ENCODE measurements at regions not wholly inside any gene's neighbourhood (a gene's known extent, or its start where the extent isn't known, plus 50 kb on each side); places are given as distances from the start of the nearest gene placed in this dataset.

- no peaks in the 10 kb centered on the region for H3K9me3 ChIP-seq (ENCODE audit: control insufficient read depth in 2 of 2, low read length in 2 of 2)
- no peak overlapping the region for H3K9ac ChIP-seq (ENCODE audit: low read depth in 1 of 2, low read length in 2 of 2)
- H3K4me3 ChIP-seq (ENCODE audit: low read length in 2 of 2) = no peak overlapping the region
- no peak overlapping the region for H3K27ac ChIP-seq (ENCODE audit: low read depth in 2 of 2, low read length in 2 of 2)
- no peaks in the 10 kb centered on the region for H3K27me3 ChIP-seq (ENCODE audit: control insufficient read depth in 2 of 2, insufficient read depth in 2 of 2, low read length in 2 of 2)
- no peaks in the 10 kb centered on the region for H3K36me3 ChIP-seq (ENCODE audit: control insufficient read depth in 2 of 2, insufficient read depth in 2 of 2, low read length in 2 of 2)
- H3K4me1 ChIP-seq (ENCODE audit: control insufficient read depth in 2 of 2, insufficient read depth in 2 of 2, low read length in 2 of 2) = no peaks in the 10 kb centered on the region
These were observed 138.8 kb downstream of the GABRG1 start for GRCh38 chr4:45985038-45985437.

- no peaks in the 10 kb centered on the region for H3K9me3 ChIP-seq (ENCODE audit: control insufficient read depth in 2 of 2, low read length in 2 of 2)
- no peaks in the 10 kb centered on the region for H3K27me3 ChIP-seq (ENCODE audit: control insufficient read depth in 2 of 2, insufficient read depth in 2 of 2, low read length in 2 of 2)
- H3K4me1 ChIP-seq (ENCODE audit: control insufficient read depth in 2 of 2, insufficient read depth in 2 of 2, low read length in 2 of 2) = no peaks in the 10 kb centered on the region
- no peaks in the 10 kb centered on the region for H3K36me3 ChIP-seq (ENCODE audit: control insufficient read depth in 2 of 2, insufficient read depth in 2 of 2, low read length in 2 of 2)
- H3K4me3 ChIP-seq (ENCODE audit: low read length in 2 of 2) = no peak overlapping the region
- H3K27ac ChIP-seq (ENCODE audit: low read depth in 2 of 2, low read length in 2 of 2) = no peak overlapping the region
- H3K9ac ChIP-seq (ENCODE audit: low read depth in 1 of 2, low read length in 2 of 2) = no peak overlapping the region
These were observed 152.7 kb downstream of the GABRG1 start for GRCh38 chr4:45971108-45971507.

- H3K4me3 ChIP-seq (ENCODE audit: low read length in 2 of 2) = no peak overlapping the region
- no peak overlapping the region for H3K27ac ChIP-seq (ENCODE audit: low read depth in 2 of 2, low read length in 2 of 2)
- H3K36me3 ChIP-seq (ENCODE audit: control insufficient read depth in 2 of 2, insufficient read depth in 2 of 2, low read length in 2 of 2) = no peaks in the 10 kb centered on the region
- no peaks in the 10 kb centered on the region for H3K9me3 ChIP-seq (ENCODE audit: control insufficient read depth in 2 of 2, low read length in 2 of 2)
- H3K9ac ChIP-seq (ENCODE audit: low read depth in 1 of 2, low read length in 2 of 2) = no peak overlapping the region
- H3K4me1 ChIP-seq (ENCODE audit: control insufficient read depth in 2 of 2, insufficient read depth in 2 of 2, low read length in 2 of 2) = peaks cover 0 to 3% of the 10 kb centered on the region in 2 donors
- H3K27me3 ChIP-seq (ENCODE audit: control insufficient read depth in 2 of 2, insufficient read depth in 2 of 2, low read length in 2 of 2) = no peaks in the 10 kb centered on the region
These were observed 166.5 kb downstream of the GABRG1 start for GRCh38 chr4:45957353-45957752.

GRCh38 chr4:45954276-45954675 lies 169.6 kb downstream of the GABRG1 start:
- Histone ChIP-seq H3K4me3 (ENCODE audit: low read length in 2 of 2) (no peak overlapping the region), H3K4me1 (ENCODE audit: control insufficient read depth in 2 of 2, insufficient read depth in 2 of 2, low read length in 2 of 2) (peaks cover 0 to 3% of the 10 kb centered on the region in 2 donors), H3K36me3 (ENCODE audit: control insufficient read depth in 2 of 2, insufficient read depth in 2 of 2, low read length in 2 of 2) (no peaks in the 10 kb centered on the region), H3K27me3 (ENCODE audit: control insufficient read depth in 2 of 2, insufficient read depth in 2 of 2, low read length in 2 of 2) (no peaks in the 10 kb centered on the region), H3K27ac (ENCODE audit: low read depth in 2 of 2, low read length in 2 of 2) (no peak overlapping the region), H3K9ac (ENCODE audit: low read depth in 1 of 2, low read length in 2 of 2) (no peak overlapping the region), H3K9me3 (ENCODE audit: control insufficient read depth in 2 of 2, low read length in 2 of 2) (no peaks in the 10 kb centered on the region)

- no peaks in the 10 kb centered on the region for H3K36me3 ChIP-seq (ENCODE audit: control insufficient read depth in 2 of 2, insufficient read depth in 2 of 2, low read length in 2 of 2)
- H3K9ac ChIP-seq (ENCODE audit: low read depth in 1 of 2, low read length in 2 of 2) = no peak overlapping the region
- H3K4me1 ChIP-seq (ENCODE audit: control insufficient read depth in 2 of 2, insufficient read depth in 2 of 2, low read length in 2 of 2) = peaks cover 0 to 3% of the 10 kb centered on the region in 2 donors
- no peaks in the 10 kb centered on the region for H3K9me3 ChIP-seq (ENCODE audit: control insufficient read depth in 2 of 2, low read length in 2 of 2)
- H3K27ac ChIP-seq (ENCODE audit: low read depth in 2 of 2, low read length in 2 of 2) = no peak overlapping the region
- H3K4me3 ChIP-seq (ENCODE audit: low read length in 2 of 2) = no peak overlapping the region
- H3K27me3 ChIP-seq (ENCODE audit: control insufficient read depth in 2 of 2, insufficient read depth in 2 of 2, low read length in 2 of 2) = no peaks in the 10 kb centered on the region
These were observed 172.7 kb downstream of the GABRG1 start for GRCh38 chr4:45951153-45951552.

GRCh38 chr4:45946699-45947098 lies 177.2 kb downstream of the GABRG1 start:
- no peaks in the 10 kb centered on the region for H3K9me3 ChIP-seq (ENCODE audit: control insufficient read depth in 2 of 2, low read length in 2 of 2)
- no peak overlapping the region for H3K4me3 ChIP-seq (ENCODE audit: low read length in 2 of 2)
- no peaks in the 10 kb centered on the region for H3K27me3 ChIP-seq (ENCODE audit: control insufficient read depth in 2 of 2, insufficient read depth in 2 of 2, low read length in 2 of 2)
- H3K9ac ChIP-seq (ENCODE audit: low read depth in 1 of 2, low read length in 2 of 2) = no peak overlapping the region
- H3K36me3 ChIP-seq (ENCODE audit: control insufficient read depth in 2 of 2, insufficient read depth in 2 of 2, low read length in 2 of 2) = no peaks in the 10 kb centered on the region
- no peak overlapping the region for H3K27ac ChIP-seq (ENCODE audit: low read depth in 2 of 2, low read length in 2 of 2)
- no peaks in the 10 kb centered on the region for H3K4me1 ChIP-seq (ENCODE audit: control insufficient read depth in 2 of 2, insufficient read depth in 2 of 2, low read length in 2 of 2)

- Histone ChIP-seq H3K4me1 (ENCODE audit: control insufficient read depth in 2 of 2, insufficient read depth in 2 of 2, low read length in 2 of 2) (no peaks in the 10 kb centered on the region), H3K4me3 (ENCODE audit: low read length in 2 of 2) (no peak overlapping the region), H3K27ac (ENCODE audit: low read depth in 2 of 2, low read length in 2 of 2) (no peak overlapping the region), H3K9ac (ENCODE audit: low read depth in 1 of 2, low read length in 2 of 2) (no peak overlapping the region), H3K9me3 (ENCODE audit: control insufficient read depth in 2 of 2, low read length in 2 of 2) (no peaks in the 10 kb centered on the region), H3K36me3 (ENCODE audit: control insufficient read depth in 2 of 2, insufficient read depth in 2 of 2, low read length in 2 of 2) (no peaks in the 10 kb centered on the region), H3K27me3 (ENCODE audit: control insufficient read depth in 2 of 2, insufficient read depth in 2 of 2, low read length in 2 of 2) (no peaks in the 10 kb centered on the region)
These were observed 179.9 kb downstream of the GABRG1 start for GRCh38 chr4:45944000-45944399.

- no peaks in the 10 kb centered on the region for H3K4me1 ChIP-seq (ENCODE audit: control insufficient read depth in 2 of 2, insufficient read depth in 2 of 2, low read length in 2 of 2)
- H3K9ac ChIP-seq (ENCODE audit: low read depth in 1 of 2, low read length in 2 of 2) = no peak overlapping the region
- H3K27me3 ChIP-seq (ENCODE audit: control insufficient read depth in 2 of 2, insufficient read depth in 2 of 2, low read length in 2 of 2) = no peaks in the 10 kb centered on the region
- no peak overlapping the region for H3K4me3 ChIP-seq (ENCODE audit: low read length in 2 of 2)
- no peaks in the 10 kb centered on the region for H3K9me3 ChIP-seq (ENCODE audit: control insufficient read depth in 2 of 2, low read length in 2 of 2)
- no peak overlapping the region for H3K27ac ChIP-seq (ENCODE audit: low read depth in 2 of 2, low read length in 2 of 2)
- no peaks in the 10 kb centered on the region for H3K36me3 ChIP-seq (ENCODE audit: control insufficient read depth in 2 of 2, insufficient read depth in 2 of 2, low read length in 2 of 2)
These were observed 184.8 kb downstream of the GABRG1 start for GRCh38 chr4:45939056-45939455.

- Histone ChIP-seq H3K9ac (ENCODE audit: low read depth in 1 of 2, low read length in 2 of 2) (no peak overlapping the region), H3K27ac (ENCODE audit: low read depth in 2 of 2, low read length in 2 of 2) (no peak overlapping the region), H3K27me3 (ENCODE audit: control insufficient read depth in 2 of 2, insufficient read depth in 2 of 2, low read length in 2 of 2) (no peaks in the 10 kb centered on the region), H3K36me3 (ENCODE audit: control insufficient read depth in 2 of 2, insufficient read depth in 2 of 2, low read length in 2 of 2) (no peaks in the 10 kb centered on the region), H3K4me1 (ENCODE audit: control insufficient read depth in 2 of 2, insufficient read depth in 2 of 2, low read length in 2 of 2) (no peaks in the 10 kb centered on the region), H3K4me3 (ENCODE audit: low read length in 2 of 2) (no peak overlapping the region), H3K9me3 (ENCODE audit: control insufficient read depth in 2 of 2, low read length in 2 of 2) (no peaks in the 10 kb centered on the region)
These were observed 192.7 kb downstream of the GABRG1 start for GRCh38 chr4:45931154-45931553.

- no peaks in the 10 kb centered on the region for H3K9me3 ChIP-seq (ENCODE audit: control insufficient read depth in 2 of 2, low read length in 2 of 2)
- no peaks in the 10 kb centered on the region for H3K4me1 ChIP-seq (ENCODE audit: control insufficient read depth in 2 of 2, insufficient read depth in 2 of 2, low read length in 2 of 2)
- no peak overlapping the region for H3K27ac ChIP-seq (ENCODE audit: low read depth in 2 of 2, low read length in 2 of 2)
- H3K36me3 ChIP-seq (ENCODE audit: control insufficient read depth in 2 of 2, insufficient read depth in 2 of 2, low read length in 2 of 2) = no peaks in the 10 kb centered on the region
- H3K4me3 ChIP-seq (ENCODE audit: low read length in 2 of 2) = no peak overlapping the region
- no peaks in the 10 kb centered on the region for H3K27me3 ChIP-seq (ENCODE audit: control insufficient read depth in 2 of 2, insufficient read depth in 2 of 2, low read length in 2 of 2)
- H3K9ac ChIP-seq (ENCODE audit: low read depth in 1 of 2, low read length in 2 of 2) = no peak overlapping the region
These were observed 196.2 kb downstream of the GABRG1 start for GRCh38 chr4:45927641-45928040.

GRCh38 chr4:45925809-45926208 lies 198.0 kb downstream of the GABRG1 start:
- Histone ChIP-seq H3K27me3 (ENCODE audit: control insufficient read depth in 2 of 2, insufficient read depth in 2 of 2, low read length in 2 of 2) (no peaks in the 10 kb centered on the region), H3K9me3 (ENCODE audit: control insufficient read depth in 2 of 2, low read length in 2 of 2) (no peaks in the 10 kb centered on the region), H3K4me1 (ENCODE audit: control insufficient read depth in 2 of 2, insufficient read depth in 2 of 2, low read length in 2 of 2) (no peaks in the 10 kb centered on the region), H3K27ac (ENCODE audit: low read depth in 2 of 2, low read length in 2 of 2) (no peak overlapping the region), H3K4me3 (ENCODE audit: low read length in 2 of 2) (no peak overlapping the region), H3K36me3 (ENCODE audit: control insufficient read depth in 2 of 2, insufficient read depth in 2 of 2, low read length in 2 of 2) (no peaks in the 10 kb centered on the region), H3K9ac (ENCODE audit: low read depth in 1 of 2, low read length in 2 of 2) (no peak overlapping the region)

Data from mucosa of rectum (tissue), 2 donors.